Activated gamma-delta T cell treated with anti-CD3 and anti-CD28 coated beads, Interleukin-2, amount 50 U/mL, for 16 hours (primary cell): ENCODE measurements at regions not wholly inside any gene's neighbourhood (a gene's known extent, or its start where the extent isn't known, plus 50 kb on each side); places are given as distances from the start of the nearest gene placed in this dataset.
"Not testable (repeated sequence)": the region's sequence is repeated elsewhere in the genome, so short reads cannot be mapped to it uniquely, and the experiment has no call there.

Source experiments
- DNase-seq: peaks from one replicate; pipeline ENCODE4 v3.0.0-alpha.2; 2020; ENCODE audit warnings: low read depth

DNA sequence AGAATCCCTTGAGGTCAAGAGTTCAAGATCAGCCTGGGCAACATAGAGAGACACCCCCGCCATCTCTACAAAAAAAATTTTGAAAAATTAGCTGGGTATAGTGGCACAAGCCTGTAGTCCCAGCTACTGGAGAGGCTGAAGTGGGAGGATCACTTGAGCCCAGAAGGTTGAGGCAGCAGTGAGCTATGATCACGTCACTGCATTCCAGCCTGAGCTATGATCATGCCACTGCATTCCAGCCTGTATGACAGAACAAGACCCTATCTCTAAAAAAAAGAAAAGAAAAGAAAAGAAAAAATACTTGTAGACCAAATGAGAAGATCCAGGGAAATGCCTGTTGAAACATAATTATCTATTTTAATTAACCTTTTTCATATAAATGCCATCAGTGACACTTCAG, 93.8 kb upstream of the MDM1 start:
- DNase-seq, result no peak

DNA sequence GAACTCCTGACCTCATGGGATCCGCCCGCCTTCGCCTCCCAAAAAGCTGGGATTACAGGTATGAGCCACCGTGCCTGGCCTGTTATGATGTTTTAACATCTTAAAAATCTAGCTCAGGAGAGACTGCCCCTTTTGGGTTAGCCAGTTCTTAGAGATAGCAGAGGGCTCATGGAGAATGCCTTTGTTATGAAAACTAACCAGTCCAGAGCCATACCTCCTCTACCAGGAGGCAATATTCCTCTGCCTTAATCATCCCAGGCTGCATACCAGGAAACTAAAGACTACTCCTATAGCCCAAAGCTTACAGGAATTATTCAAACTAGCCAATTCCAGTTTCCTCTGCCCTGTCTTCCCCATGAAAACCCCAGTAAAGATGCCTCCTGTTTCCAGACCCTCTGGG, 96.0 kb upstream of the MDM1 start:
- no peak for DNase-seq

DNA sequence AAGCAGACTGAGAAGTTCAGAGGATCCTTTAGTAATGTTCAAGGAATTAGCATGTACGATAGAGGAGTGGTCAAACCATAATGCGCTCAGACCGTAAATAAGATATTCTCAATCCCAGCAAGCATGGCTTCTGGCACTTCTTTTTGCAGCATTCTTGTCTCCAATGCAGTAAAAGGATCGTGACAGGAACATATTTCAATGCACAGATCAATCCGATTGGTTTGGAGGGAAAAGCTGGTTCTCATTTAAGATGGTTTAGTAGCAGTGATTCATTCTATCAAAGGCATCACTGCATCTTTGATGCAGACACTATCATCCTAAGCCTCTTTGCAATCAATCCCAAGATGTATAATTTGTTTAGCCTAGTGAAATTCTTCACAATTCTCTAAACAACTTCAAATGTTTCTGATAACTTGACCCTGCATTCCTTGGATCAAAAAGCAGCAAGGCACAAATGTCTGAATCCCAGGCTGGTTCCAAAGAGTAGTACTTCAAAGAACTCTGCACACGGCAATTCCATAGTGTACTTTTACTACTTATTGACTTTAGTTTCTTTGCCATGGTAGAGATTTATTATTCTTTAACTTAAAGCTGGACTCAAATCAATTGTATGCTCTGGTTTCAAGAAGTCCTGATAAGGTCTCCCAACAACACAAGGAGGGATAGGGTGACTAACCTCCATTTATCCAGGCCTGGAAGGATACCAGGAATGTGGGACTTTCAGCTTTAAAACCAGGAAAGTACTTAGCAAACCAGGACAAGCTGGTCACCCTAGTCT, 96.8 kb upstream of the MDM1 start:
- DNase-seq, result no peak

DNA sequence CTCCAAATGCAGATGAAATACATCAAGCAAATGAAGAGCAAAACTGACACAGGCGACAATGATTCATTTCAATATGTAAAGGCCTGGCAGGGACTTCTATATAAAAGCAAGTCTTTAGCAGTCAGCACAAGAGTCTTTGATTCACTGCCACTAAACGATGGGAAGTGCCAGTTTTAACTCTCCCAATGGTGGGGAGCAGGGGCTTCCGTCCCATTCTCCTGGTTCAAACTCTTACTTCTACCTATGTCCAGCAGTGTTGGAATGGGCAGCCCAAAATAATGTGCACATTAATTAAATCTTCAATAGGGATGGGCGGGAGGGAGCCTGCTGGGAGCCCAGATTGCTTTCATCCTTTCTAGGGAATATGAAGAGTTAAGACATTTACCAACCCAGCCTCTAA, 97.5 kb upstream of the MDM1 start:
- DNase-seq, result no peak

DNA sequence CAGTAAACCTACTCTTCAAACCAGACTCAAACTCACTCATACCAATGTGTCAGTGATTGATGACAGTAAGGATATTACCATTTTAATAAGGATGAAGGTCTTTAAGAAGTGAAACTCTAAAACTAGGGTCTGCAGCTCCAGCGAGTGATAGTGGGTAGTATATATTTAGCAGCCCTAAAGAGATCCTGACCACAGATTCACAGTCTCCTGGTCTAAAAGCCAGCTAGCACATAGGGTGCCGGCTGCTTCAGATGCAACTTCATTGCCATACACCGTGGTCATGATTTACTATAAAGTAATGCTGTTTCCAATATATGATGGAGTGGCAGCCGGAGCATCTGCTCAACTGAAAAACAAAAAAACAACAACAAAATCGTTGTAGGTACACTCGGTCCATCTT, 99.6 kb upstream of the MDM1 start:
- DNase-seq, result no peak

DNA sequence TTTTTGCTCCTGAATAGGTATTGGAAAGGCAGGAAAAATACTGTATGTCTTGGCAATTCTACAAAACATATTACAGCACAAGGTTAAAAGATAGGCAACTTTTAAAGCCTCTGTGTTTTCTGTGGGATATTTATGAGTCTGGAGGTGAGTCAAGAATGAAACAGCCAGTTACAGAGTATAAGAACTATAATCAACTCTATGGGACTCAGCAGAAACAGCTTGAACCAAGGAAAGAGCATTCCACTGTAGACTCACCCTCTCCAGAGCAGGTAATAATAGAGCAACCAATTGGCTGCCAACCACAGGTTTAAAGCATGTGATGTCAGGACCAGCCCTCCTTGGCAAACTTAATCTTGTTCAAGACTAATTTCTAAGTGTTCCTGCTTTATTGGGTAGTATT, 100.5 kb upstream of the MDM1 start:
- DNase-seq, result no peak

DNA sequence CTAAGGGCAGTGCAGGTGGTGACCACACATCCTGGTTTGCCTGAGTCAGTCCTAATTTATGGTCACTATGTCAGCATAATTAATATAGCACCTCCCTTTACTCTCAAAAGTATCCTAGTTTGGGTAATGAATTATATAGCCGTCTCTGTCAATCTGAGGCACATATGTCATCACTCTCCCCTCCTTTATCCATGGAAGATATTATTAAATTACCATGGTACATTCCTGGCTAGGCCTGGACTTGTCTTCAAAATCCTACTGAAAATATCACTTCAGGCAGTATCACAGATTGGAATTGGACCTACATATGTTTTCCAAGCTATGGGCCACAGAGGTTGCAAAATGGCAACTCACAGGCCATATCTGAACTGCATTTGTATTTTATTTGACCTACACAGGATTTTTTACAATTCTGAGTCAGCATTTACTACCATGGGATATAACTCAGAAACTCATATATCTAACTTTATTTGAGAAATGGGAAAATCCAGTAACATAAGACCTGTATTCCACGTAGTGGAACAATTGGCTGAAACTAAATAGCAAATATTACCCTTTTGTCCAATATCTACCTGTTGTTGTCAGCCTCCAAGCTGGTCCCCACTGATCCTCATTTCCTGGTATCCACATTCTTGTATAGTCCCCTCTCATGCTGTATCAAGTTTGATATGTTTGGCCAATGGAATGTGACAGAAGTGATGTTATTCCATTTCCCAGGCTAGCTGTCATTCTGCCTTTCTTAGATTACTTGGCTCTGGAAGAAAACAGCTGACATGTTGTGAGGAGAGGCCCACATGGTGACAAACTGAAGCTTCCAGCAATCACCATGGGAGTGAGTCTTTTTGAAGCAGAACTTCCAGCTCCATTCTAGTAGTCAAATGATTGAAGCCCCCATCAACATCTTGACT, 102.5 kb upstream of the MDM1 start:
- DNase-seq, result no peak

DNA sequence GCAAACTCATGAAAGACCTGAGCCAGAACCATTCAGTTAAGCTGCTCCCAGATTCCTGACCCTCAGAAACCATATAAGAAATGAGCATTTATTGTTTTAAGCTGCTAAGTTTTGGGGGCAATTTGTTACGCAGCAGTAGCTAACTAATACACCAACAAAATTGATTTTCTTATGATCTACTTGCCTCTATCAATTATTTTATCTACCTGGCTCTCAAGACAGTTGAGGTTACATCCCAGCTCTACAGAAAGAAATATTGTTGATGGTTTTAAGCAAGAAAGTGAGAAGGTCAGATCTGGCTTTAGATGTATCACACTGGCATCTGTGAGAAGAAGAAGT, 103.1 kb upstream of the MDM1 start:
- DNase-seq, result no peak

DNA sequence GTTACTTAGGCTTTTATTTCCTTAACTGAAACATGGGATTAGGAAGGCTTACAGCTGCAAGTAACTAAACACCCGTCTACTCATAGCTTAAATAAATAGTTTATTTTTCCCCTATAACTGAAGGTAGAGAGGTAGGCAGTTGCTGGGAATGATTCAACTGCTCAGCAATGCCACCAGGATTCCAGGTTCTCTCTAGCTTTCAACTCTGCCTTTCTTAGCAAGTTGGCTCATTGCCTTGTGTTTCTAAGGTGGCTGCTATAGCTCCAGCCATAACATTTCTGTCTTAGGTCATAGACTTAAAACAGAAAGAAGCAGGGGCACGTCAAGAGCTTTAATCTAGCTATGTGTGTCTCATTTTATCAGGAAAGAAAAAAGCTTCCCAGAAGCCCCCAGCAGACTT, 103.7 kb upstream of the MDM1 start:
- no peak for DNase-seq

DNA sequence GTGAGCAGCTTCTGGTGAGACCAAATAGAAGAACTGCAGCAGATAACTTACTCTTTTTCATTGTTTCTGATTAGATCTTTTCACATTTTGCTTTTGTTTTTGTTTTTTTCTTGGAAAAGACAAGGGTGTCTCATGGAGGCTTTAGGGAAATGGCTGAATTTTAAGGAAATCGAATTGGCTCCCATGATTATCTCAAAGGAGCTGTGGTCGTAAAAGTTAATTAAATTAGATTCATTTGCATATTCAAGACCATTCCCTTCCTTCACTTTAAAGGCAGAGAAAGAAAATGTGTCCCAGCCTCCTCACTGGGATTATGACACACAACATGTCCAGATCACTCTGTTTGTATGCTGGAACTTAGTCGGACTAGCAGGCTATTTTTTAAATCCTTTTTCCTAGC, 106.4 kb upstream of the MDM1 start:
- DNase-seq, result no peak

DNA sequence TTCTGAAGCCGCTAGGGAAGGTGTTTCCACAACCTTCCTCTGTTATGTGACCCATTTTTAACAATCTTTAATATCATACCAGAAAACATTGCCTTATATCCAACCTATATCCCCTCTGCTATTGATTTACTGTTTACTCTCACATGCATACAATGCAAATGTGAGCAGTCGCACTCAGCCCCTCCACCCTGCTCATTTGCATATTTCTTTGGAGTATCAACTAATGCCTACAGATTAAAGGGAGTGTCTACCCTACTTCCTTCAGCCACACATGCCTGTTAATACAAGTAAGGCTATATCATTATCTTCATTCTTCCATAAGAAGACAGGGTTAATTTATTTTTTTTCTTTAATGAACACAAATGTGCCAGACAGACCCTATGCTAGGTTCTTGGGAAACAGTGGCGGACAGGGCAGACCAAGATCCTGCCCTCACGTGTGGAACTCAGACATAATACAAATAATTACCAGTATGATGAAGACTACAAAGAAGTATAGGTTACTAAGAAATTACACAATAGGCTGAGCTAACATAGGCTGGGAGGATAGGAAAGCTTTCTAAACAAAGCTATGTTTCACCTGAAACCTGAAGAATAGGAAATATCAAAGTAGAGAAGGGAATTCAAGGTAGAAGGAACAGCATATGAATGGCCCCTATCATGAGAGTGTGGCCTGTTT, 107.3 kb upstream of the MDM1 start:
- no peak for DNase-seq

DNA sequence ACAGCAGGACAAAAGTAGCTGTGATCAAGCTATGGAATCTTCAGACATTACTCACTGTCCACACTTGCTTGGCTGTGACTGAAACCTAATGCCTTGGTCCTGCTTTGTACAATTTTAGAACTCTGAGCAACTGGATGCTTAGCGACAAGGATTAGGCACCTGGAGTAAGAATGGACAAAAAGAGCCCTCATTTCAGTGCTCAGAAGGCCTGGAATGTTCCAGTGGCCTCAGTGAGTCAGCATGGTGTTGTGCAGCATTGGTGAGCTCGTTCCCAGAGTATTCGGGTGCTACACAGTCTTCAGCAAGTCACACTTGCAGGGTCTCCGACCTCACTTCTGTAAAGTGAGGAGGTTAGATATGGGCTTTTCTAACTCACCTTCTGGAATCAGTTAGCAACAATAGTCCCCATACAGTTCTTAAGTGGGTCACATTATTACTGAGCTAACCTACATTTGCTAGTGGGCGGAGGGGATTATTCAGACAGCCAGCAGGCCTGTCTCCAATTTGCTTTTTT, 108.0 kb upstream of the MDM1 start:
- DNase-seq, result no peak

DNA sequence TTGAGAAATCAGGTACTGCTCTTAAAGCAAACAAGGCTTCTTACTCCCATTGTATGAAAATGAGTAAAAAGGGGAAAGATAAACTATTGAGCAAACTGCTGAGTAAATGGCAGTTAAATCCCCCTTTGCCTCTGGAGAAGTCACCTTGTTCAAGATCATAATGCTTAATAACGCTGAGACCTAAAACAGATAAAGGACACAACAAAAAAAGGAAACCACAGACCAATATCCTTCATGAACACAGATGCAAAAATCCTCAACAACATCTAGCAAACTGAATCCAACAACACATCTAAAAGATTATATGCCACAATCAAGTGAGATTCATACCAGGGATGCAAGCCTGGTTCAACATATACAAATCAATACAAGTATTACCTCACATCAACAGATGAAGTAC, 109.0 kb upstream of the MDM1 start:
- DNase-seq, result no peak

DNA sequence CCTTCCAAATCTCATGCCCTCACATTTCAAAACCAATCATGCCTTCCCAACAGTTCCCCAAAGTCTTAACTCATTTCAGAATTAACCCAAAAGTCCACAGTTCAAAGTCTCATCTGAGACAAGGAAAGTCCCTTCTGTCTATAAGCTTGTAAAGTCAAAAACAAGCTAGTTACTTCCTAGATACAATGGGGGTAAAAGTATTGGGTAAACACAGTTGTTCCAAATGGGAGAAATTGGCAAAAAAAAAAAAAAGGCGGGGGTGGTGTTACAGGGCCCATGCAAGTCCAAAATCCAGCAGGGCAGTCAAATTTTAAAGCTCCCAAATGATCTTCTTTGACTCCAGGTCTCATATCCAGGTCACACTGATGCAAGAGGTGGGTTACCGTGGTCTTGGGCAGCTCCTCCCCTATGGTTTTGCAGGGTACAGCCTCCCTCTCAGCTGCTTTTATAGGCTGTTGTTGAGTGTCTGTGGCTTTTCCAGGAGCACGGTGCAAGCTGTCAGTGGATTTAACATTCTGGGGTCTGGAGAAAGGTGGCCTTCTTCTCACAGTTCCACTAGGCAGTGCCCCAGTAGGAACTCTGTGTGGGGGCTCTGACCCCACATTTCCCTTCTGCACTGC, 110.3 kb upstream of the MDM1 start:
- DNase-seq, result not testable (repeated sequence)

DNA sequence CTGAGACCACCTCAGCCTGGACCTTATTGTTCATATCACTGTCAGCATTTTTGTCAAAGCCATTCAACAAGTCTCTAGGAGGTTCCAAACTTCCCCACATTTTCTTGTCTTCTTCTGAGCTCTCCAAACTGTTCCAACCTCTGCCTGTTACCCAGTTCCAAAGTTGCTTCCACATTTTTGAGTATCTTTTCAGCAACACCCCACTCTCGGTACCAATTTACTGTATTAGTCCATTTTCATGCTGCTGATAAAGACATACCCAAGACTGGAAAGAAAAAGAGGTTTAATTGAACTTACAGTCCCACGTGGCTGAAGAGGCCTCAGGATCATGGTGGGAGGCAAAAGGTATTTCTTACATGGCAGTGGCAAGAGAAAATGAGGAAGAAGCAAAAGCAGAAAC, 111.5 kb upstream of the MDM1 start:
- not testable (repeated sequence) for DNase-seq

DNA sequence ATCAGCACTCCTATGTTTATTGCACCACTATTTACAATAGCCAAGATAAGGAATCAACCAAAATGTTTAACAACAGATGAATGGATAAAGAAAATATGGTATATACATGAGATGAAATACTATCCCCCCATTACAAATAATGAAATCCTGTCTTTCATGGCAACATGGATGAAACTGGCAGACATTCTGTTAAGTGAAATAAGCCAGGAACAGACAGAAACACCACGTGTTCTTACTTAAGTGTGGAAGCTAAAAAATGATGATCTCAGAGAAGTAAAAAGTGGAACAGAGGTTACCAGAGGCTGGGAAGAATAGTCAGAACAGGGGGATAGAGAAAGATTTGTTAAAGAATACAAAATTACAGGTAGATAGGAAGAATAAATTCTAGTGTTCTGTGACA, 113.7 kb upstream of the MDM1 start:
- DNase-seq, result no peak

DNA sequence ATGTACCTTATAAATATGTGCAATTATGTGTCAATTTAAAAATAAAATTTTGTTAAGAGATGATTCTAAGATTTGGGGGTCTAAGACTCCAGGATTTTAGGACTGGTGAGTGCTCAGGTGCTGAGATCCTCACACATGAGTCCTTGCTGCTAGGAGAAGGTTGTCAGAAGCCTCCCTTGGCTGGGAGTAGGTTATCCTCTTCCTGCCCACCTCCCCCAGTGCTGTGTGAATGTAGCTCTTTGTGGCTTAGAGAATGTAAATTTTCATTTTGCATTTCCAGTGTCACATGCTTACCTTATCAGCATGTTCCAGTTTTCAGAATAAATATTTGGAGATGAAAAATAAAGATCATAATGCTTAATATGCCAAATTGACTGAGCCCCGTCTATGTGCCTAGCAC, 114.2 kb upstream of the MDM1 start:
- DNase-seq, result no peak

DNA sequence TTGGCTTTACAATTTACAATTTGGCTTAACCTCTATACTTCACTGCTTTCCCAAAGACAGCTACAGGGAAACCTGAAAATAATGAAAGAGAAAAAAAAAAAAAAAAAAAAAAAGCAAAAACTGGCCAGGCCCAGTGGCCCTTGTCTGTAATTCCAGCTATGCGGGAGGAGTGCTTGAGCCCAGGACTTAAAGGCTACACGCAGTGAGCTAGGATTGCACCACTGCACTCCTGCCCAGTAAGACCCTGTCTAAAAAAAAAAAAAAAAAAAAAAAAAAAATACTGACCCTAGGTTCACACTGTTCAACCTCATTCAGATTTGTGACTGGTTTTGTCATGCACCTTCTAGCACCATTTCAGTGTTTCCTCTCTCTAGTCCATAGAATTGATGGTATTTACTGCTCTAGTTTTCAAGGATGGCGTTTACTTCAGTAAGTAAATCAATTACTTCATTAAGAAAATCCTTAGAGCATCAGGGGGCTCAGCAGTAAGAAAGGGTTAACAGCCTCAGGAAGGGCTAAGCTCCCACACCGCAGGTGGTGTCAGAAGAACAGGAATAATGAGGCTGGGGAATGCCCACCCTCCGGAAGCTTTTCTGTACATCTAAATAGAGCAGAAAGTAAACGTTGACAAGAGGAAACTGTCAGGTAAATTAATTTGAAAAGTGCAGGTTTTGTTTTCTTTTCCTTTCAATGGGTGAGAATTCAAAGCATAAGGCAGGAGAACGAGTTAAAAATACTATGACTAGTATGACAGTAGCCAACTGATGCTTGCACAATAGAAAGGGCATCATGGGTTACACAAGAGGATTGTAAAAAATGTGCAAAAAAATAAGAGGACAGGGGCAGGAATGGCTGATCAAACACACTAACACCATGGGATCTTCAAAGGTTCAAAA, 115.0 kb upstream of the MDM1 start:
- no peak for DNase-seq

DNA sequence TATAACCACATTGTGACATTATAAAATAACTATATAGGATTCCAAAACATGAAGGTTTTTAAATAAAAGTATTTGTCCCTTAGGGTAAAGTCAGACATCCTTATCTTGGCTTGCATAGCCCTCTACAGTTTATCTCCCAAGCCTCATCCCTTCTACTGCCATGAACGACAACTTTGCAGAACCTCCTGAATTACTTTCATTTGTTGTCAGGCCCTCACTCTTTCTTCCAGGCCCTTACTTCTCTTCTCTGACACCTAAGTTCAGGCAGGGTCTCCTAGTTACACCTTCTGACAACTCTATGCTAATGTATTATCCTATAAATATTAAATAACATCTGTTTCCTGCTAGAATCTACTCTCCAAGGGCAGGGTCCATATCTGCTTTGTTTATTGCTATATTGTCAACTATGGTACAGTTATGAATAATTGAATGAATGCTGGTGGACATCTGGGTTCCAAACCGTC, 115.7 kb upstream of the MDM1 start:
- DNase-seq, result no peak

DNA sequence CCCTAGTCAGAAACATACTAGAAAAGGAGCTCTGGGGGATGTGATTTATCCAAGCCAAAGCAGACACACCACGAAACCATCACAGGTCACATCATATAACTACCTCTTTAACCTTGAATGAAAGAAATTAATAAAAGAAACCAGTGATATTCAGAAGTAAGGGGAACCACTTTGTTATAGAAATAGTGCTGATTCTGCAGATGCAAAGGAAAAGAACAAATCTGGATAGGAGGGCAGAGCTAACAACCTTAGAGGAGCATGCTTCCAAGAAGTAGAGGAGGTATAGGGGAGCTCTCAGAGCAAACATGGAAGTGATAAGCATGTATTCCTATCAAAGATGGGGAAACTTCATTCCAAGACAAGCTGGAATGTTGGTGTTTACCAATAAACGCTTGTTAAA, 117.0 kb upstream of the MDM1 start:
- DNase-seq, result no peak

DNA sequence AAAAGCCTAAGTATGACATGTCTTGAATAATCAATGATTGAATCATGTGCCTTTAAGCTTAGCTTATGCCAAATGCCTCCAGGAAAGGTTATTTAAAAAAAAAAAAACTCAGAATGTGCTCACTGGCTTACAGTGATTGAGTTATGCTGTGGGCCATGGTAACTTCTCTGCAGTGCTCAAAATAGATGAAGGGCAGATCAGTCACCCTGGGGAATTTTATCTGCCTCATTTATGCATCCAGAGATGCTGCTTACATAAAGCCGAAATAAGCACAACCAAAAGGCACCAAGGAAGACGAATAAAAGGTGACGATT, 118.7 kb upstream of the MDM1 start:
- DNase-seq, result no peak
